Activated CD8-positive, alpha-beta memory T cell treated with anti-CD3 and anti-CD28 coated beads, Interleukin-2, amount 50 U/mL, for 4 hours (primary cell): ENCODE measurements at regions not wholly inside any gene's neighbourhood (a gene's known extent, or its start where the extent isn't known, plus 50 kb on each side); places are given as distances from the start of the nearest gene placed in this dataset.
"Not testable (repeated sequence)": the region's sequence is repeated elsewhere in the genome, so short reads cannot be mapped to it uniquely, and the experiment has no call there.

Source experiments
- DNase-seq: peaks from one replicate; pipeline ENCODE4 v3.0.0-alpha.2; 2020

GRCh38 chr9:33695856-33696255, 99.5 kb upstream of the PRSS3 start:
- no peak for DNase-seq

- no peak for DNase-seq
Measured at GRCh38 chr9:33697171-33697570, 98.2 kb upstream of the PRSS3 start.

DNA sequence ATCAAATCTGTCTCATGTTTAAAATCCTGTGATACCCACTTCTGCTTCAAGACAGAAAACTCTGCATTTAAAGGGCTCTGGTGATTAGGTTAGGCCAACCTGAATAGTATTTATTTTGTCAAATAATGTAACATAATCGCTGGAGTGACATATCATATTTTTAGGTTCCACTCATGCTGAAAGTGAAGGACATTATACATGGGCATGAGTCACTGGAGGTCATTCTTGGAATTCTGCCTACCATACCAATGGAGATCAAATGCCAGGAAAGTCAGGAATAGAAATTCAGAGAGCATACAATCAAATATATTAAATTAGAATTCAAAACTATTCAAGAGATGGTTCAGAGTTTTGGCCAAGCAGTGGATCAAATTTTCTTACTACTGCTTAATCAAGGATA, 97.1 kb upstream of the PRSS3 start:
- DNase-seq = no peak

GRCh38 chr9:33700940-33701339, 94.4 kb upstream of the PRSS3 start:
- DNase-seq = not testable (repeated sequence)

GRCh38 chr9:33703430-33704102, 91.8 kb upstream of the PRSS3 start:
- DNase-seq = no peak

- not testable (repeated sequence) for DNase-seq
Measured at GRCh38 chr9:33705440-33705839, 89.9 kb upstream of the PRSS3 start.

DNA sequence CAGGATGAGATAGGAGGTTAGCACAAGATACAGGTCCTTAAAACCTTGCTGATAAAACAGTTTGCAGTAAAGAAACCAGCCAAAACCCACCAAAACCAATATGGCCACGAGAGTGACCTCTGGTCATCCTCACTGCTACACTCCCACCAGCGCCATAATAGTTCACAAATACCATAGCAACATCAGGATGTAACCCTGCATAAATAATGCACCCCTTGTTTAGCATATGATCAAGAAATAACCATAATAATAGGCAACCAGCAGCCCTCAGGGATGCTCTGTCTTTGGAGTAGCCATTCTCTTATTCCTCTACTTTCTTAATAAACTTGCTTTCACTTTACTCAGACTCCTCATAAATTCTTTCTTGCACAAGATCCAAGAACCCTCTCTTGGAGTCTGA, 86.9 kb upstream of the PRSS3 start:
- DNase-seq = no peak

DNA sequence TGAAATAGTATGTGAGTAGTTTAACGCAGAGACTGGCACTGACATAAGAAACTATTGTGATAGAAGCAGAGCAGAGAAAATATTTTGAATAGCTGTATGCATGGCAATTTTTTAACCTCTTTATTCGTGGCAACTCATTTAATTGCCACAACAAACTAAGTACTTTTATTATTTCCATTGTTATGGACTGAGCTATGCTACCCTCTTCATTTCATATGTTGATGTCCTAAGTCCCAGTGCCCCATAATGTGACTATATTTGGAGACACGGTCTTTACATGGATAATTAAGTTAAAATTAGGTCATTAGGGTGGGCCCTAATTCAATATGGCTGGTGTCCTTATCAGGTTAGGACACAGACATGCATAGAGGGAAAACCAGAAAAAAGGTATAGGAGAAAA, 86.1 kb upstream of the PRSS3 start:
- DNase-seq = no peak

GRCh38 chr9:33711418-33711817, 83.9 kb upstream of the PRSS3 start:
- DNase-seq = not testable (repeated sequence)

GRCh38 chr9:33714989-33715388, 80.4 kb upstream of the PRSS3 start:
- DNase-seq = no peak

DNA sequence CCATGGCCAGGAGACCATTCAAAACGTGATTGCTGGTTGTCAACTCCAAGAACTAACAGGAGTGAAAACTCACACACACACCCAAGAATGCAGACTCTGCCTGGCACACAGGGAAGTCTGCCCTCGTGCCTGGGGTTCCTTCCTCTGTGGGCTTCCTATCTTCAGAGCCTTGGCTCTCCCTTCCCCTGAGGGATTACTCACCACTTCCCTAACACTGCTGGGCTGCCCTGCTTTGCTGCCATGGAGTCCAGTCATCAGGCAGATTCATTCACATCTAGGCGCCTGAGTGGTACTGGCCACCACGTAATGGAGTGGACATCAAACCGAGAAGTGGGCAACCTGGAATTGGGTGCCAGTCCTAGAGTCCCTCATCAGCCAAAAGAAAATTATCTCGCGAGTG, 76.4 kb upstream of the PRSS3 start:
- no peak for DNase-seq

GRCh38 chr9:33719581-33720374, 75.6 kb upstream of the PRSS3 start:
- DNase-seq = peak; percentile 45

GRCh38 chr9:33721674-33722358, 73.5 kb upstream of the PRSS3 start:
- DNase-seq = peak; percentile 87

DNA sequence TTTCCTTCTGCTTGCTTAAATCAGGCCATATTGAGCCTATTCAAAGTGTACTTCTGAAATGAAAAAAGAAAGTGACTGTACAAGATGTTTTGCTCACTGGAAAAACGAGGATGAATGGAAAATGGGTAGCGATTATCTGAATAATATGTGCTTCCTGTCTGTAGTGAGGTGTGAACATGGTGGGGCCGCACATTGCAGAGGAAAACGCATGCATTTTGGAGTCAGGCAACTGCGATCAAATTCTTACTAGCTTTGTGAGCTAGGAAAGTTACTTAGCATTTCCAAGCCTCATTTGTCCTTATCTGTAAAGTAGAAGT, 73.0 kb upstream of the PRSS3 start:
- no peak for DNase-seq

- DNase-seq = no peak
Measured at GRCh38 chr9:33728613-33729012, 66.7 kb upstream of the PRSS3 start.

DNA sequence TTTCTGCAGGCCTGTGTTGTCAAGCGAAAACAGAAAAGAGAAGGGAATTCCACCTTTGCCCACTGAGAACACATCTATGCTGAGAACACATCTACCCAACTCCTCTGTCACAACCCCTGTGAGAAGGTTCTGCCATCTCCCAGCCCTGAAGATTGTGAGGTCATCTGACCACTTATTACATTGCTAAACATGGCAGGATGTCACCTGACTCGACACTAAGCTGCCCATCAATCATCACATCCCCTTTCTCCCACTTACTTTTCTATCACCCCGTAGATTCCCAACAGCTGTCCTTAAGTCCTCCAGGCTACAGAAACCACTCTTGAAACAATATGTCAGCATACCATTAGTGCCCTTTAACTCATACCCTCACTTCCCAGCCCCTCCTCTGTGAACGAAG, 64.2 kb upstream of the PRSS3 start:
- DNase-seq = no peak

GRCh38 chr9:33731625-33732024, 63.7 kb upstream of the PRSS3 start:
- no peak for DNase-seq

DNA sequence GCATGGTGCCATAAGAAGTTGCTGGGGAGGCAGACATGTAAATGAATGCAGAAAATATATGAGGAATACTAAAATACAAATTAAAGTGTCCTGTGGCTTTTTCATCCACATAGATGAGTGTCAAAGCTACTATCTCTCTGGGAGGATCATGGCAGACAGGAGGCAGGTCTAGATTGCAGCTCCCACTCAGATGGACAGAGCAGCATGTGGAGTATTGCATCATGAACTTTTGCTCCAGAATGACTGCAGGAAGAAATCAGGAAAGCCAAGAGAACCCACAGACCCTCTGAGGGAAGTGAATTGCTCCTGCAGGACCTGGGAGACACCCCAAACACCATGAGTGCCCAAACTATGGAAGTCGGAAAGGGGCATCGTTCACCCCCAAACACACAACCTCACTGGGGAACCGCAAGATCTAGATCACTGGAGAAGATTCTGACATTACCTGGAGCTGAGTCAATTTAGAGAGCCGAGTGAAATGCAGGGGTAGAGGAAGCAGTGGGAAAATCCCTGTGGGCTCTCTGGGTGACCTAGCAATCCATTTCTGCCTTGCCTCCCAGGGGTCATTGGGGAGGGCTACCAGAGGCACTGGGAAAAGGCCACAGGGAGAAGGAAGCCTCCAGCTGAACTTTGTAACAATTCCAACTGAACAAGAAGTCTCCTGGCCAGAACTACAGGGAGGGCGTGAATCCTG, 61.0 kb upstream of the PRSS3 start:
- not testable (repeated sequence) for DNase-seq

DNA sequence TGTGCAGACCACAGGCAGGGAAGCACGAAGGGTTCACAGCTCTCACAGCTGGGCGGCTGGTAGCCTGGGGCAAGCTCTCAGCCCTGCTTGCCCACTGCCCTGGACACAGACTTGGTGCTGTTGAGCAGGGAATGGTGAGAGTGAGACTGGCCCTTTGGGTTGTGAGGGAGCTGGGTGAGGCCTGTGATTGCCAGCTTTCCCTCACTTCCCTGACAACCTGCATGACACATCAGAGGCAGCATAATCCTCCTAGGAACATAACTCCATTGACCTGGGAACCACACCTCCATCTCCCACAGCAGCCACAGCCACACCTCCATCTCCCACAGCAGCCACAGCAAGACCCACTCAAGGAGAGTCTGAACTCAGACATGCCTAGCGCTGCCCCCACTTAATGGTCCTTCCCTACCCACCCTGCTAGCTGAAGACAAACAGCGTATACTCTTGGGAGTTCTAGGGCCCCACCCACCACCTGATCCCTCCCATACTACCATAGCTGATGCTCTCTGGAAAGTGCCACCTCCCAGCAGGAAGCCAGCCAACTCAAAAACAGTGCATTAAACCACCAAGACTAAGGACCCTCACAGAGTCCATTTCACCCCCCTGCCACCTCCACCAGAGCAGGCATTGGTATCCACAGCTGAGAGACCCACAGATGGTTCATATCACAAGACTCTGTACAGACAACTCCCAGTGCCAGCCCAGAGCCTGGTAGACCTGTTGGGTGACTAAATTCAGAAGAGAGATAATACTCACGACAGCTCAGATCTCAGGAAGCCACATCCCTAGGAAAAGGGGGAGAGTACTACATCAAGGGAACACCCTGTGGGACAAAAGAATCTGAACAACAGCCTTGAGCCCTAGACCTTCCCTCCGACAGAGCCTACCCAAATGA, 60.2 kb upstream of the PRSS3 start:
- DNase-seq = not testable (repeated sequence)

DNA sequence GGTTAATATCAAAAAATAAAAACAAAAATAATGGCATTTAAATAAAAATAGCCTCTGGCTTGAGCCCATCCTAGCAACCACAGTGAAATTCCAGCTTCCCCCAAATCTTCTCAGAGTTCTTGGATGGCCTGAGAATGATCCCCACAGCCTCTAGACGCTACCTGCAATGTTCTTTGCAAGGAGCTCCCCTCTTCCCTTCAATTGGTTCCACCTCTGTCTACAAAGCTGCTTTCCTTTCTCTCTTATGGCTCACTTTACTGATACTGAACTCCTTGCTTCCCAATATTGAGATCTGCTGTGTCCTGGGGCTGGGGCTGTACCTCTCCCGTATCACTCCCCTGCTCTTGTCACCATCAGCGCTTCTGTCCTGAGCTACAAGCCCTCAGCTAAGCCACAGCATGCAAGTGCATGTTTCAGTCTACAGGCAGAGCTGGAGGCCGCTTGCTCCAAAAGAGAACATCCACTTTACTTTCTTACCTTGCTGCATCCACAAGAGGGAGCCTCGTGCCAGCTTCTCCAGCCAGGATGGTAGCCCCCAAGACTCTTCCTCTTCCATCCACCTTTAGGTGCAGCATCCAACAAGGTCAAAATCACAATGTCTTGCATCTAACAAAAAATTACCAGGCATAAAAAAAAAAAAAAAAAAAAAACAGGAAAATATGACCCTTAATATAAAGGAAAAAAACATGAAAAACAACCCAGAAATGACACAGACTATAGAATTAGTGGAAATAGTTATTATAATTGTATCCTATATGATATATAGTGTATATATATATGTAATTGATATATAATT, 57.4 kb upstream of the PRSS3 start:
- DNase-seq = no peak

- DNase-seq = no peak
Measured at GRCh38 chr9:33739398-33739797, 56.0 kb upstream of the PRSS3 start.

DNA sequence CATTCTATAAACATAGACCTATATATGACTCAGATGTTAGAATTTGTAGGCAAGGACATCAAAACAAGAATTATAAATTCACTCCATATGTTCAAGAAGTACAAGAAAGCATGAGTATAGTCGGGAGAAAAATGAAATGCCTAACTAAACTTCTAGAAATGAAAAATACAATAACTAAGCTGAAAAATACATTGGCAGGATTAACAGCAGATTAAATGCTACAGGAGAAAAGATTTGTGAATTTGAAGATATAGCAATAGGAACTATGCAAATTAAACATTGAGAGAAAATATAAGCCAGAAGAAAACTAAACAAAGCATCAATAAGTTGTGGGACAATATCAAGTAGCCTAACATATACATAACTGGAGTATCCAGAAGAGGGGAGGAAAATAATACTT, 55.3 kb upstream of the PRSS3 start:
- no peak for DNase-seq
